Hepatocyte (in vitro differentiated cells): ENCODE measurements at regions not wholly inside any gene's neighbourhood (a gene's known extent, or its start where the extent isn't known, plus 50 kb on each side); places are given as distances from the start of the nearest gene placed in this dataset.
A peak's percentile ranks its signal among the peaks of the same experiment; 100 is the strongest.
"Not testable (repeated sequence)": the region's sequence is repeated elsewhere in the genome, so short reads cannot be mapped to it uniquely, and the experiment has no call there.

Experiments used
- DNase-seq: peaks from one replicate; pipeline ENCODE4 v3.0.0-alpha.2; 2016; ENCODE audit warnings: low spot score
- H2AFZ ChIP-seq: fragments of 200-600 bp; sonication (generic); 2 replicates; pipeline ENCODE4 v1.6.0; 2016; ENCODE audit warnings: antibody characterized with exemption, mild to moderate bottlenecking
- H3K27ac ChIP-seq: fragments of 200-600 bp; sonication (generic); 2 replicates; pipeline ENCODE4 v1.5.1; 2016; ENCODE audit warnings: mild to moderate bottlenecking
- H3K27me3 ChIP-seq: fragments of 200-600 bp; sonication (generic); 2 replicates; pipeline ENCODE4 v1.6.1; 2016
- H3K36me3 ChIP-seq: fragments of 200-600 bp; sonication (generic); replicated peaks from 2 replicates; pipeline ENCODE4 v1.5.1; 2016; ENCODE audit warnings: low read depth; ENCODE audit not compliant: insufficient read depth
- H3K4me1 ChIP-seq: fragments of 200-600 bp; sonication (generic); 2 replicates; pipeline ENCODE4 v1.5.1; 2016; ENCODE audit warnings: mild to moderate bottlenecking, moderate library complexity; ENCODE audit not compliant: insufficient read depth
- H3K4me2 ChIP-seq: fragments of 200-600 bp; sonication (generic); 2 replicates; pipeline ENCODE4 v1.6.0; 2016
- H3K4me3 ChIP-seq: fragments of 200-600 bp; sonication (generic); 2 replicates; pipeline ENCODE4 v1.5.1; 2016; ENCODE audit warnings: mild to moderate bottlenecking
- H3K79me2 ChIP-seq: fragments of 200-600 bp; sonication (generic); 2 replicates; pipeline ENCODE4 v1.6.0; 2017; ENCODE audit warnings: mild to moderate bottlenecking
- H3K9me2 ChIP-seq: fragments of 200-600 bp; sonication (generic); replicated peaks from 2 replicates; pipeline ENCODE4 v1.6.0; 2017; ENCODE audit warnings: mild to moderate bottlenecking; ENCODE audit not compliant: insufficient read depth
- H3K9me3 ChIP-seq: fragments of 200-600 bp; sonication (generic); 2 replicates; pipeline ENCODE4 v1.5.1; 2016; ENCODE audit warnings: low read depth, mild to moderate bottlenecking
- H4K20me1 ChIP-seq: fragments of 200-600 bp; sonication (generic); 2 replicates; pipeline ENCODE4 v1.6.0; 2016; ENCODE audit warnings: mild to moderate bottlenecking; ENCODE audit not compliant: insufficient read depth, poor library complexity, severe bottlenecking
- CTCF ChIP-seq: fragments of 200-600 bp; sonication (generic); IDR thresholded peaks from 2 replicates; pipeline ENCODE4 v1.5.1; 2016; ENCODE audit warnings: antibody characterized with exemption, mild to moderate bottlenecking; ENCODE audit not compliant: poor library complexity
- EZH2 ChIP-seq: fragments of 200-600 bp; sonication (generic); IDR thresholded peaks from 2 replicates; pipeline ENCODE4 v1.6.1; 2016; ENCODE audit warnings: antibody characterized with exemption, mild to moderate bottlenecking, borderline replicate concordance
- EZH2phosphoT487 ChIP-seq: fragments of 200-600 bp; sonication (generic); IDR thresholded peaks from one replicate; pipeline ENCODE4 v1.6.1; 2018; ENCODE audit warnings: antibody characterized with exemption, mild to moderate bottlenecking, low read depth, moderate library complexity; ENCODE audit not compliant: unreplicated experiment, severe bottlenecking
- WGBS: methylation state at CpG from one replicate; pipeline ENCODE4 v1.1.6; 2016; ENCODE audit warnings: low lambda C conversion rate; ENCODE audit errors: missing lambda C conversion rate; 5-methylcytosine and 5-hydroxymethylcytosine counted together

GRCh38 chr9:3736161-3736560 lies 210.4 kb upstream of the RFX3 start:
- Histone ChIP-seq H3K27me3 (no peaks in the 10 kb centered on the region), H3K4me3 (no peak overlapping the region), H3K79me2 (no peaks in the 10 kb centered on the region), H3K4me1 (no peaks in the 10 kb centered on the region), H3K4me2 (no peak overlapping the region), H3K9me2 (no peaks in the 10 kb centered on the region), H4K20me1 (no peaks in the 10 kb centered on the region), H3K9me3 (no peaks in the 10 kb centered on the region), H3K27ac (no peak overlapping the region), H2AFZ (no peak overlapping the region), H3K36me3 (no peaks in the 10 kb centered on the region)
- DNase-seq, result peak; percentile 17
- TF ChIP-seq CTCF, result no peak
- no peak for TF ChIP-seq EZH2phosphoT487
- no peak for TF ChIP-seq EZH2
- WGBS, result 59% methylated on average over 5 of the region's 5 CpGs

- Histone ChIP-seq H3K4me2 (no peak overlapping the region), H3K9me3 (no peaks in the 10 kb centered on the region), H3K9me2 (no peaks in the 10 kb centered on the region), H3K27ac (peak overlapping the region; percentile 28), H3K79me2 (no peaks in the 10 kb centered on the region), H2AFZ (no peak overlapping the region), H4K20me1 (no peaks in the 10 kb centered on the region), H3K36me3 (no peaks in the 10 kb centered on the region), H3K27me3 (no peaks in the 10 kb centered on the region), H3K4me1 (no peaks in the 10 kb centered on the region), H3K4me3 (no peak overlapping the region)
- TF ChIP-seq EZH2phosphoT487 (no peak), CTCF (no peak), EZH2 (no peak)
- 52% methylated on average over 4 of the region's 4 CpGs for WGBS
- no peak for DNase-seq
These were observed 209.4 kb upstream of the RFX3 start for GRCh38 chr9:3735251-3735650.

- H3K9me3 ChIP-seq, H4K20me1 ChIP-seq, H3K36me3 ChIP-seq, H2AFZ ChIP-seq, H3K4me2 ChIP-seq, DNase-seq, H3K4me1 ChIP-seq, H3K27me3 ChIP-seq, H3K4me3 ChIP-seq, H3K27ac ChIP-seq, H3K9me2 ChIP-seq, H3K79me2 ChIP-seq: not testable (repeated sequence)
- 98% methylated on average over 54 of the region's 56 CpGs for WGBS
These were observed 207.9 kb upstream of the RFX3 start for GRCh38 chr9:3733527-3734262.

GRCh38 chr9:3733039-3733408 lies 207.2 kb upstream of the RFX3 start:
- DNase-seq, result no peak
- Histone ChIP-seq H3K79me2 (no peaks in the 10 kb centered on the region), H3K4me1 (no peaks in the 10 kb centered on the region), H3K36me3 (no peaks in the 10 kb centered on the region), H3K9me3 (no peaks in the 10 kb centered on the region), H3K4me3 (no peak overlapping the region), H2AFZ (no peak overlapping the region), H3K9me2 (no peaks in the 10 kb centered on the region), H3K4me2 (no peak overlapping the region), H4K20me1 (no peaks in the 10 kb centered on the region), H3K27me3 (no peaks in the 10 kb centered on the region), H3K27ac (no peak overlapping the region)
- TF ChIP-seq EZH2 (no peak), EZH2phosphoT487 (no peak), CTCF (no peak)
- WGBS, result 72% methylated on average over 3 of the region's 3 CpGs
